B cell (primary cell): ENCODE measurements at regions not wholly inside any gene's neighbourhood (a gene's known extent, or its start where the extent isn't known, plus 50 kb on each side); places are given as distances from the start of the nearest gene placed in this dataset.

Source experiments
- EZH2 ChIP-seq: IDR thresholded peaks from 2 replicates; pipeline ENCODE4 v1.6.1; 2012; ENCODE audit warnings: borderline replicate concordance, low read depth, mild to moderate bottlenecking, moderate library complexity, low read length; ENCODE audit not compliant: insufficient read depth, poor library complexity, severe bottlenecking
- TF ChIP-seq, protein P1 (sequence below): fragments of 200-600 bp; IDR thresholded peaks from one replicate; pipeline ENCODE4 v1.8.0; 2022; ENCODE audit warnings: antibody characterized with exemption, mild to moderate bottlenecking

DNA sequence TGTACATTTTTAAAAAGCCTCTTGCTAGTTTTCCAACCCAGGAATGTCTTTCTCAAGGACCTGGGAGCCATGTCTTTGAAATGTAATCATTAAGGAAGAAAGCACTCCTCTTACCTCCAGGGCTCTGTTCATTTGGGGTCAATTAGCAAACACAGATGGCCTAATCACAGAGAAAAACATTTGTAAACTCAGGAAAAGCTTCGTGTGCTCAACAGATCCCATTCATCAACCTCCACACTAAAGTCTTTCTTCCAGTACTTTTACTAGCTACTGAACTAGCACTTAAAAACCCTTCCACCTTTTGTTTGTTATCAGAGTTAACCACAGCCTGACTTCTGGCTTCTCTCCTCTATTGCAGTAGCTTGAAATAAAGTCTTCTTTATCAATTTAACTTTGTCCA lies 441.4 kb downstream of the PCDH20 start:
- TF ChIP-seq, protein P1, sequence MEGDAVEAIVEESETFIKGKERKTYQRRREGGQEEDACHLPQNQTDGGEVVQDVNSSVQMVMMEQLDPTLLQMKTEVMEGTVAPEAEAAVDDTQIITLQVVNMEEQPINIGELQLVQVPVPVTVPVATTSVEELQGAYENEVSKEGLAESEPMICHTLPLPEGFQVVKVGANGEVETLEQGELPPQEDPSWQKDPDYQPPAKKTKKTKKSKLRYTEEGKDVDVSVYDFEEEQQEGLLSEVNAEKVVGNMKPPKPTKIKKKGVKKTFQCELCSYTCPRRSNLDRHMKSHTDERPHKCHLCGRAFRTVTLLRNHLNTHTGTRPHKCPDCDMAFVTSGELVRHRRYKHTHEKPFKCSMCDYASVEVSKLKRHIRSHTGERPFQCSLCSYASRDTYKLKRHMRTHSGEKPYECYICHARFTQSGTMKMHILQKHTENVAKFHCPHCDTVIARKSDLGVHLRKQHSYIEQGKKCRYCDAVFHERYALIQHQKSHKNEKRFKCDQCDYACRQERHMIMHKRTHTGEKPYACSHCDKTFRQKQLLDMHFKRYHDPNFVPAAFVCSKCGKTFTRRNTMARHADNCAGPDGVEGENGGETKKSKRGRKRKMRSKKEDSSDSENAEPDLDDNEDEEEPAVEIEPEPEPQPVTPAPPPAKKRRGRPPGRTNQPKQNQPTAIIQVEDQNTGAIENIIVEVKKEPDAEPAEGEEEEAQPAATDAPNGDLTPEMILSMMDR = no peak
- no peak for TF ChIP-seq EZH2
